Activated T-cell treated with anti-CD3 and anti-CD28 coated beads for 24 hours (primary cell): ENCODE measurements at regions not wholly inside any gene's neighbourhood (a gene's known extent, or its start where the extent isn't known, plus 50 kb on each side); places are given as distances from the start of the nearest gene placed in this dataset.

Experiments
- DNase-seq: peaks from one replicate; pipeline ENCODE4 v3.0.0-alpha.2; 2020; ENCODE audit warnings: low read depth

- DNase-seq, result no peak
Measured at GRCh38 chr4:153987291-153987690, 198.4 kb upstream of the SFRP2 start.

GRCh38 chr4:153976954-153977353, 188.1 kb upstream of the SFRP2 start:
- no peak for DNase-seq

GRCh38 chr4:153974452-153974851, 185.6 kb upstream of the SFRP2 start:
- DNase-seq, result no peak

- no peak for DNase-seq
Measured at GRCh38 chr4:153973942-153974341, 185.1 kb upstream of the SFRP2 start.

- no peak for DNase-seq
Measured at GRCh38 chr4:153971899-153972298, 183.0 kb upstream of the SFRP2 start.

- no peak for DNase-seq
Measured at GRCh38 chr4:153970169-153970568, 181.3 kb upstream of the SFRP2 start.

- DNase-seq, result no peak
Measured at GRCh38 chr4:153969542-153969941, 180.7 kb upstream of the SFRP2 start.

GRCh38 chr4:153966641-153967040, 177.8 kb upstream of the SFRP2 start:
- DNase-seq, result no peak

GRCh38 chr4:153963216-153963615, 174.3 kb upstream of the SFRP2 start:
- no peak for DNase-seq

GRCh38 chr4:153962311-153963039, 173.6 kb upstream of the SFRP2 start:
- DNase-seq, result no peak

GRCh38 chr4:153955327-153955726, 166.4 kb upstream of the SFRP2 start:
- DNase-seq, result no peak

GRCh38 chr4:153954654-153955053, 165.8 kb upstream of the SFRP2 start:
- DNase-seq, result no peak

- peak; percentile 4 for DNase-seq
Measured at GRCh38 chr4:153950100-153950979, 161.5 kb upstream of the SFRP2 start.

GRCh38 chr4:153948041-153948440, 159.2 kb upstream of the SFRP2 start:
- DNase-seq, result no peak

- DNase-seq, result no peak
Measured at GRCh38 chr4:153947124-153947523, 158.2 kb upstream of the SFRP2 start.

GRCh38 chr4:153945704-153946103, 156.8 kb upstream of the SFRP2 start:
- DNase-seq, result no peak

- no peak for DNase-seq
Measured at GRCh38 chr4:153943738-153944415, 155.0 kb upstream of the SFRP2 start.

- no peak for DNase-seq
Measured at GRCh38 chr4:153940916-153941315, 152.0 kb upstream of the SFRP2 start.

GRCh38 chr4:153939570-153939969, 150.7 kb upstream of the SFRP2 start:
- DNase-seq, result no peak

- DNase-seq, result no peak
Measured at GRCh38 chr4:153938994-153939393, 150.1 kb upstream of the SFRP2 start.

- no peak for DNase-seq
Measured at GRCh38 chr4:153937289-153937688, 148.4 kb upstream of the SFRP2 start.

GRCh38 chr4:153936121-153936520, 147.2 kb upstream of the SFRP2 start:
- DNase-seq, result no peak

GRCh38 chr4:153934688-153935017, 145.8 kb upstream of the SFRP2 start:
- no peak for DNase-seq
